ENCODE measurements at regions not wholly inside any gene's neighbourhood (a gene's known extent, or its start where the extent isn't known, plus 50 kb on each side); places are given as distances from the start of the nearest gene placed in this dataset.

DNA sequence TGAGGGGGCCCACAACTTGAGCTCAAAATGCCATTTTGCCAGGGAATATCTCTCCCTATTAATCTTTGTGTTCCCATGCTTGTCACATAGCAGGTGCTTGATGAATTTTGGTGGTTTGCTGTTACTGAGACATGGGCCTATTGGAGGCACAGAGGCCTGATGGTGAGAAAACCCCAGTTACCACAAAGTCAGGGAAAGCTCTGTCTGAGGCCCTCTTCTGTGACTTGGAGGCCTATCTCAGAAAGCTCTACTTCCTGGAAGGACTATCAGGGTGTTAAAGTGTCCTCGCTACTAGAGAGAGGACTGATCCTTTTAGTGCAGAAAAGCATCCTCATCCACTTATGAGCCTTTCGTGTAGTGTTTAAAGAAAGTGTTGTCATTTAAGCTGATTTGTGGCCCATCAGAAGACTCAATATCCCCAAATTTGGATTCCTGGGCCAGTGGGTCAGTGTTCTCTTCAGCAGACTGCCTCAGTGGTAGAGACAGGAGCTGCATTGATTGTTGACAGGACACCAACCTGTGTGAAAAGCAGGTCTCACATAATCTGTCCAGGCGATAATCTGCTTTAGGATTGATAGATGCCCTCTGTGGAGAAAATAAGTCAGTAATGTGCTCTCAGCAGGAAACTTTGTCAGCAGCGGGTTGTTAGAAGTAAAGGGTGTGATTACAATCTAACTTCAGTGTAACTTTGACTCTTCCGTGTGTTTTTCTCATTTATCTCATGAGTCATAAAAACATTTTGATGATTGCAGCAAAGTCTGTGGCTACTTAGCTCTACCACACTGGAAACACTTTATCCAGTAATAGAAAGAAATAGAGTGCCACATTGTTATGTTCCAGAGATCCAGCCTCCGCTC, 121.0 kb downstream of the AKAP11 start:
- POLR2A ChIA-PET: no interaction called here
- CTCF ChIA-PET: interaction anchor here (0.6 kb wide), 1 partner anchor 1425 kb away, joined by 4 read pairs; no protein-coding TSS in a partner anchor
- TF ChIP-seq FOXK2 (IDR thresholded peaks at IDR 0.05) (no peak), TARDBP (IDR thresholded peaks at IDR 0.05) (no peak), LEF1 (IDR thresholded peaks at IDR 0.05; ENCODE audit: borderline replicate concordance) (no peak)
- no peak for DNase-seq (ENCODE audit: extremely low spot score)

- ChIA-PET POLR2A (no interaction called here), CTCF (interaction anchor here (0.6 kb wide), 1 partner anchor 1426 kb away, joined by 4 read pairs; no protein-coding TSS in a partner anchor)
- TF ChIP-seq FOXK2 (IDR thresholded peaks at IDR 0.05): no peak
- no peak for TF ChIP-seq CTBP1 (IDR thresholded peaks at IDR 0.05; ENCODE audit: borderline replicate concordance)
- no peak for DNase-seq (ENCODE audit: extremely low spot score)
These were observed 121.8 kb downstream of the AKAP11 start for GRCh38 chr13:42393573-42394360.

- ChIA-PET CTCF (interaction anchor here (0.6 kb wide), 1 partner anchor 63 kb away, joined by 3 read pairs; no protein-coding TSS in a partner anchor), POLR2A (no interaction called here)
- no peak for DNase-seq (ENCODE audit: extremely low spot score)
- TF ChIP-seq L3MBTL2 (conservative IDR thresholded peaks at IDR 0.05): no peak
- TF ChIP-seq TARDBP (IDR thresholded peaks at IDR 0.05): no peak
- no peak for TF ChIP-seq ELF4 (IDR thresholded peaks at IDR 0.05)
- no peak for TF ChIP-seq SP1 (IDR thresholded peaks at IDR 0.05)
- TF ChIP-seq HDGF (IDR thresholded peaks at IDR 0.05; ENCODE audit: borderline replicate concordance): no peak
- no peak for TF ChIP-seq NFRKB (IDR thresholded peaks at IDR 0.05)
- no peak for TF ChIP-seq BHLHE40 (IDR thresholded peaks at IDR 0.05; ENCODE audit: borderline replicate concordance)
- no peak for TF ChIP-seq LEF1 (IDR thresholded peaks at IDR 0.05; ENCODE audit: borderline replicate concordance)
These were observed 122.4 kb downstream of the AKAP11 start for GRCh38 chr13:42394361-42394708.

GRCh38 chr13:42394711-42395085, 122.7 kb downstream of the AKAP11 start:
- ChIA-PET POLR2A (no interaction called here), CTCF (interaction anchor here (0.6 kb wide), 1 partner anchor 63 kb away, joined by 3 read pairs; no protein-coding TSS in a partner anchor)
- no peak for TF ChIP-seq CTBP1 (IDR thresholded peaks at IDR 0.05; ENCODE audit: borderline replicate concordance)
- TF ChIP-seq FOXM1 (IDR thresholded peaks at IDR 0.05; ENCODE audit: borderline replicate concordance): no peak
- no peak for TF ChIP-seq SP1 (IDR thresholded peaks at IDR 0.05)
- no peak for TF ChIP-seq ARNT (IDR thresholded peaks at IDR 0.05)
- TF ChIP-seq, protein P1, sequence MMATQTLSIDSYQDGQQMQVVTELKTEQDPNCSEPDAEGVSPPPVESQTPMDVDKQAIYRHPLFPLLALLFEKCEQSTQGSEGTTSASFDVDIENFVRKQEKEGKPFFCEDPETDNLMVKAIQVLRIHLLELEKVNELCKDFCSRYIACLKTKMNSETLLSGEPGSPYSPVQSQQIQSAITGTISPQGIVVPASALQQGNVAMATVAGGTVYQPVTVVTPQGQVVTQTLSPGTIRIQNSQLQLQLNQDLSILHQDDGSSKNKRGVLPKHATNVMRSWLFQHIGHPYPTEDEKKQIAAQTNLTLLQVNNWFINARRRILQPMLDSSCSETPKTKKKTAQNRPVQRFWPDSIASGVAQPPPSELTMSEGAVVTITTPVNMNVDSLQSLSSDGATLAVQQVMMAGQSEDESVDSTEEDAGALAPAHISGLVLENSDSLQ (IDR thresholded peaks at IDR 0.05): no peak
- no peak for TF ChIP-seq ELF4 (IDR thresholded peaks at IDR 0.05)
- TF ChIP-seq LEF1 (IDR thresholded peaks at IDR 0.05; ENCODE audit: borderline replicate concordance): no peak
- no peak for TF ChIP-seq ZNF384 (IDR thresholded peaks at IDR 0.05)
- TF ChIP-seq SUZ12 (IDR thresholded peaks at IDR 0.05): no peak
- no peak for TF ChIP-seq L3MBTL2 (conservative IDR thresholded peaks at IDR 0.05)
- TF ChIP-seq HDGF (IDR thresholded peaks at IDR 0.05; ENCODE audit: borderline replicate concordance): no peak
- TF ChIP-seq NFRKB (IDR thresholded peaks at IDR 0.05): no peak
- no peak for TF ChIP-seq BHLHE40 (IDR thresholded peaks at IDR 0.05; ENCODE audit: borderline replicate concordance)
- TF ChIP-seq FOXK2 (IDR thresholded peaks at IDR 0.05): no peak
- TF ChIP-seq TARDBP (IDR thresholded peaks at IDR 0.05): no peak
- no peak for TF ChIP-seq FOXA1 (IDR thresholded peaks at IDR 0.05)
- DNase-seq (ENCODE audit: extremely low spot score): no peak

- TF ChIP-seq BHLHE40 (IDR thresholded peaks at IDR 0.05; ENCODE audit: borderline replicate concordance): no peak
- TF ChIP-seq L3MBTL2 (conservative IDR thresholded peaks at IDR 0.05): no peak
- TF ChIP-seq SUZ12 (IDR thresholded peaks at IDR 0.05): no peak
- TF ChIP-seq TARDBP (IDR thresholded peaks at IDR 0.05): no peak
- TF ChIP-seq ZNF384 (IDR thresholded peaks at IDR 0.05): no peak
- no peak for TF ChIP-seq HDGF (IDR thresholded peaks at IDR 0.05; ENCODE audit: borderline replicate concordance)
- TF ChIP-seq SP1 (IDR thresholded peaks at IDR 0.05): no peak
- TF ChIP-seq, protein P1 (IDR thresholded peaks at IDR 0.05): no peak
- no peak for TF ChIP-seq CTBP1 (IDR thresholded peaks at IDR 0.05; ENCODE audit: borderline replicate concordance)
- TF ChIP-seq FOXM1 (IDR thresholded peaks at IDR 0.05; ENCODE audit: borderline replicate concordance): no peak
- no peak for TF ChIP-seq LEF1 (IDR thresholded peaks at IDR 0.05; ENCODE audit: borderline replicate concordance)
- TF ChIP-seq ARNT (IDR thresholded peaks at IDR 0.05): no peak
- no peak for TF ChIP-seq NFRKB (IDR thresholded peaks at IDR 0.05)
- TF ChIP-seq FOXK2 (IDR thresholded peaks at IDR 0.05): no peak
- POLR2A ChIA-PET: no interaction called here
These were observed 123.3 kb downstream of the AKAP11 start for GRCh38 chr13:42395086-42395821.

DNA sequence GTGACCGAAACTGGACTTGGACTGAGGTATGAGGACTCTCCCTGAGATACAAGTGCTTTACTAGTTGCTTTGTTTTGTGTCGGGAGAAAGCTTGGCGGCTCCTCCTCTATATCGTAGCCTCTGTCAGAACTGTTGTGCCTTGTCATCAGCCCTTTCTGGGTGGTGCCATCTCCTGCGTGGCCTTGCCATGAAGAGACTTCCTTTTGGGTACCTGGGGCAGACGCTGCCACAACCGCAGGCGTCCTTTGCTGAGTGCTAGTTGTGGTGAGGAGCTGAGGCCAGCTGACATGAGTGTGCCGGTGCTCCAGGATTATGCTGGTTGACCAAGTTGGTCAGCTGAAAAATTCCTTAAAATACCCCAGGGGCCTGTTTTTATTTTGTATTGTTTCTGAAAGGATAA, 124.5 kb downstream of the AKAP11 start:
- TF ChIP-seq CTBP1 (IDR thresholded peaks at IDR 0.05; ENCODE audit: borderline replicate concordance): no peak
- no peak for TF ChIP-seq BHLHE40 (IDR thresholded peaks at IDR 0.05; ENCODE audit: borderline replicate concordance)
- no peak for TF ChIP-seq FOXM1 (IDR thresholded peaks at IDR 0.05; ENCODE audit: borderline replicate concordance)
- TF ChIP-seq ARNT (IDR thresholded peaks at IDR 0.05): no peak
- TF ChIP-seq, protein P1 (IDR thresholded peaks at IDR 0.05): no peak
- TF ChIP-seq ZNF384 (IDR thresholded peaks at IDR 0.05): no peak
- TF ChIP-seq FOXK2 (IDR thresholded peaks at IDR 0.05): no peak
- no peak for TF ChIP-seq LEF1 (IDR thresholded peaks at IDR 0.05; ENCODE audit: borderline replicate concordance)
- no peak for DNase-seq (ENCODE audit: extremely low spot score)
- CTCF ChIA-PET: no interaction called here
- POLR2A ChIA-PET: no interaction called here

More at GRCh38 chr13:42395086-42395821, 123.3 kb downstream of the AKAP11 start:
- DNase-seq (ENCODE audit: extremely low spot score): no peak
- CTCF ChIA-PET: interaction anchor here (0.6 kb wide), 1 partner anchor 64 kb away, joined by 3 read pairs; no protein-coding TSS in a partner anchor

All from HEK293T (cell line).